PC-9 (cell line): ENCODE measurements at regions not wholly inside any gene's neighbourhood (a gene's known extent, or its start where the extent isn't known, plus 50 kb on each side); places are given as distances from the start of the nearest gene placed in this dataset.

Source experiments
- BruUV-seq: library from RNA; stranded (reverse); fragments of 400-500 nt; replicated peaks from 2 replicates; lab custom pipeline; 2021; lab: Mats Ljungman, UMichigan
- CTCF ChIA-PET: fragments of 300-600 bp; sonication (Branson Sonifier 250); formaldehyde crosslinking; loops from one replicate; lab custom pipeline; 2022; ENCODE audit warnings: antibody characterized with exemption; lab: Charles Lee
- POLR2A ChIA-PET: fragments of 300-600 bp; sonication (Branson Sonifier 250); formaldehyde crosslinking; loops from one replicate; lab custom pipeline; 2022; ENCODE audit warnings: antibody characterized with exemption; ENCODE audit not compliant: unreplicated experiment; lab: Charles Lee
- DNase-seq, 2 experiments: peaks; one replicate each; pipeline versions ENCODE4 v3.0.0 to v3.0.0-alpha.2; 2015 to 2022; ENCODE audit warnings: mixed read lengths in 1 of 2
- H2AFZ ChIP-seq: fragments of 200-600 bp; sonication (generic); 2 replicates; pipeline ENCODE4 v1.8.1; 2017; ENCODE audit warnings: antibody characterized with exemption
- H3F3A ChIP-seq: fragments of 200-600 bp; sonication (generic); 2 replicates; pipeline ENCODE4 v1.8.1; 2017; ENCODE audit warnings: antibody characterized with exemption, mild to moderate bottlenecking, low read depth; ENCODE audit not compliant: insufficient read depth
- H3K27ac ChIP-seq: fragments of 200-600 bp; sonication (generic); 2 replicates; pipeline ENCODE4 v1.6.1; 2016; ENCODE audit warnings: mixed run types
- H3K27me3 ChIP-seq: fragments of 200-600 bp; sonication (generic); 2 replicates; pipeline ENCODE4 v1.6.1; 2016; ENCODE audit warnings: low read depth, mixed run types; ENCODE audit not compliant: insufficient read depth
- H3K36me3 ChIP-seq: fragments of 200-600 bp; sonication (generic); 2 replicates; pipeline ENCODE4 v1.6.1; 2016; ENCODE audit warnings: low read depth, mixed run types
- H3K4me1 ChIP-seq: fragments of 200-600 bp; sonication (generic); replicated peaks from 2 replicates; pipeline ENCODE4 v1.6.1; 2016; ENCODE audit warnings: mixed run types; ENCODE audit not compliant: insufficient read depth
- H3K4me2 ChIP-seq: fragments of 200-600 bp; sonication (generic); 2 replicates; pipeline ENCODE4 v1.6.1; 2017; ENCODE audit warnings: mixed run types
- H3K4me3 ChIP-seq: fragments of 200-600 bp; sonication (generic); 2 replicates; pipeline ENCODE4 v1.6.1; 2016; ENCODE audit warnings: mixed run types
- H3K79me2 ChIP-seq: fragments of 200-600 bp; sonication (generic); 2 replicates; pipeline ENCODE4 v1.6.1; 2017; ENCODE audit warnings: low read depth, mixed run types
- H3K9me2 ChIP-seq: fragments of 200-600 bp; sonication (generic); 2 replicates; pipeline ENCODE4 v1.8.1; 2017; ENCODE audit warnings: mild to moderate bottlenecking; ENCODE audit not compliant: insufficient read depth
- H3K9me3 ChIP-seq: fragments of 200-600 bp; sonication (generic); 2 replicates; pipeline ENCODE4 v1.8.1; 2016; ENCODE audit warnings: low read depth; ENCODE audit not compliant: insufficient read depth
- H4K20me1 ChIP-seq: fragments of 200-600 bp; sonication (generic); 2 replicates; pipeline ENCODE4 v1.8.1; 2017; ENCODE audit not compliant: insufficient read depth
- CTCF ChIP-seq: fragments of 200-600 bp; sonication (generic); conservative IDR thresholded peaks from 2 replicates; pipeline ENCODE4 v1.6.1; 2017; ENCODE audit warnings: mixed run types, antibody characterized with exemption, mild to moderate bottlenecking, moderate library complexity
- EZH2 ChIP-seq: fragments of 200-600 bp; sonication (generic); IDR thresholded peaks from 2 replicates; pipeline ENCODE4 v1.8.0; 2017; ENCODE audit warnings: antibody characterized with exemption, low read depth
- intact Hi-C: fragments of 100-400 bp; cut with micrococcal nuclease; formaldehyde crosslinking; loops from one replicate; pipeline ENCODE4 v1.10.0; 2022; ENCODE audit not compliant: unreplicated experiment

GRCh38 chr12:80025638-80026037 lies 73.7 kb upstream of the OTOGL start:
- Histone ChIP-seq H3K9me3 (no peaks in the 10 kb centered on the region), H3K79me2 (no peaks in the 10 kb centered on the region), H4K20me1 (no peaks in the 10 kb centered on the region), H2AFZ (no peak overlapping the region), H3K9me2 (peaks cover 4% of the 10 kb centered on the region), H3K4me3 (no peak overlapping the region), H3K4me2 (no peak overlapping the region), H3F3A (no peaks in the 10 kb centered on the region), H3K36me3 (no peaks in the 10 kb centered on the region), H3K27me3 (no peaks in the 10 kb centered on the region), H3K4me1 (no peaks in the 10 kb centered on the region), H3K27ac (no peak overlapping the region)
- ChIA-PET POLR2A (no interaction called here), CTCF (no interaction called here)
- TF ChIP-seq EZH2 (no peak), CTCF (no peak)
- BruUV-seq: no TSS peak
- intact Hi-C loops: no loop called here
- DNase-seq: no peak

GRCh38 chr12:80019691-80020090 lies 79.6 kb upstream of the OTOGL start:
- no peak overlapping the region for H3K4me3 ChIP-seq
- no peaks in the 10 kb centered on the region for H3K9me3 ChIP-seq
- no peaks in the 10 kb centered on the region for H3K4me1 ChIP-seq
- H3K27ac ChIP-seq: no peak overlapping the region
- ChIA-PET POLR2A (no interaction called here), CTCF (no interaction called here)
- intact Hi-C loops: no loop called here
- TF ChIP-seq EZH2: no peak
- H3K79me2 ChIP-seq: no peaks in the 10 kb centered on the region
- H3K4me2 ChIP-seq: no peak overlapping the region
- no peaks in the 10 kb centered on the region for H3K27me3 ChIP-seq
- no TSS peak for BruUV-seq
- DNase-seq: no peak
- H3K36me3 ChIP-seq: no peaks in the 10 kb centered on the region
- peaks cover 4% of the 10 kb centered on the region; the same call in 1 of the 2 replicates for H3K9me2 ChIP-seq
- no peaks in the 10 kb centered on the region for H3F3A ChIP-seq
- H2AFZ ChIP-seq: no peak overlapping the region
- H4K20me1 ChIP-seq: no peaks in the 10 kb centered on the region

GRCh38 chr12:80018119-80018518 lies 81.2 kb upstream of the OTOGL start:
- Histone ChIP-seq H3F3A (no peaks in the 10 kb centered on the region), H3K27ac (no peak overlapping the region), H3K9me3 (peaks cover 4% of the 10 kb centered on the region; the same call in 1 of the 2 replicates), H2AFZ (no peak overlapping the region), H3K4me3 (no peak overlapping the region), H3K79me2 (no peaks in the 10 kb centered on the region), H4K20me1 (no peaks in the 10 kb centered on the region), H3K36me3 (no peaks in the 10 kb centered on the region), H3K4me1 (no peaks in the 10 kb centered on the region), H3K4me2 (no peak overlapping the region), H3K9me2 (peaks cover under 1% of the 10 kb centered on the region; the same call in 1 of the 2 replicates), H3K27me3 (no peaks in the 10 kb centered on the region)
- no peak for DNase-seq
- intact Hi-C loops: no loop called here
- ChIA-PET POLR2A (no interaction called here), CTCF (no interaction called here)
- no TSS peak for BruUV-seq
- TF ChIP-seq EZH2 (no peak), CTCF (no peak)

- Histone ChIP-seq H3K4me2 (no peak overlapping the region), H3K36me3 (no peaks in the 10 kb centered on the region), H3K4me1 (no peaks in the 10 kb centered on the region), H3K27ac (no peak overlapping the region), H3K9me3 (peaks cover 4% of the 10 kb centered on the region; the same call in 1 of the 2 replicates), H3K27me3 (no peaks in the 10 kb centered on the region), H4K20me1 (no peaks in the 10 kb centered on the region), H3K79me2 (no peaks in the 10 kb centered on the region), H2AFZ (no peak overlapping the region), H3K9me2 (no peaks in the 10 kb centered on the region), H3K4me3 (no peak overlapping the region), H3F3A (no peaks in the 10 kb centered on the region)
- TF ChIP-seq CTCF (no peak), EZH2 (no peak)
- CTCF ChIA-PET: no interaction called here
- intact Hi-C loops: no loop called here
- BruUV-seq: no TSS peak
- DNase-seq: no peak
- POLR2A ChIA-PET: no interaction called here
Observed at GRCh38 chr12:80017261-80017870, 82.0 kb upstream of the OTOGL start.
